DMS 273 (cell line): ENCODE measurements at regions not wholly inside any gene's neighbourhood (a gene's known extent, or its start where the extent isn't known, plus 50 kb on each side); places are given as distances from the start of the nearest gene placed in this dataset.
A peak's percentile ranks its signal among the peaks of the same experiment; 100 is the strongest.

Experiments
- DNase-seq: peaks from one replicate; lab custom pipeline; 2025; ENCODE audit not compliant: unreplicated experiment; lab: John Stamatoyannopoulos, UW

- DNase-seq = no peak
Observed at GRCh38 chr2:62447411-62447810, 58.6 kb downstream of the TMEM17 start.

- no peak for DNase-seq
Observed at GRCh38 chr2:62446491-62446890, 59.5 kb downstream of the TMEM17 start.

- no peak for DNase-seq
Observed at GRCh38 chr2:62443886-62444285, 62.1 kb downstream of the TMEM17 start.

- no peak for DNase-seq
Observed at GRCh38 chr2:62443471-62443870, 62.5 kb downstream of the TMEM17 start.

- DNase-seq = no peak
Observed at GRCh38 chr2:62441824-62442223, 64.2 kb downstream of the TMEM17 start.

GRCh38 chr2:62441421-62441820, 64.6 kb downstream of the TMEM17 start:
- no peak for DNase-seq

- DNase-seq = no peak
Observed at GRCh38 chr2:62440281-62440946, 65.6 kb downstream of the TMEM17 start.

GRCh38 chr2:62439425-62439824, 66.6 kb downstream of the TMEM17 start:
- DNase-seq = no peak

GRCh38 chr2:62437785-62438184, 68.2 kb downstream of the TMEM17 start:
- DNase-seq = no peak

GRCh38 chr2:62435720-62436119, 70.3 kb downstream of the TMEM17 start:
- DNase-seq = no peak

GRCh38 chr2:62432407-62432806, 73.6 kb downstream of the TMEM17 start:
- no peak for DNase-seq

GRCh38 chr2:62431512-62431911, 74.5 kb downstream of the TMEM17 start:
- no peak for DNase-seq

- DNase-seq = no peak
Observed at GRCh38 chr2:62430146-62430545, 75.8 kb downstream of the TMEM17 start.

- DNase-seq = no peak
Observed at GRCh38 chr2:62427146-62427545, 78.8 kb downstream of the TMEM17 start.

- no peak for DNase-seq
Observed at GRCh38 chr2:62426154-62426912, 79.7 kb downstream of the TMEM17 start.

GRCh38 chr2:62425684-62426083, 80.3 kb downstream of the TMEM17 start:
- no peak for DNase-seq

- DNase-seq = no peak
Observed at GRCh38 chr2:62424899-62425298, 81.1 kb downstream of the TMEM17 start.

GRCh38 chr2:62423883-62424458, 82.0 kb downstream of the TMEM17 start:
- DNase-seq = no peak

GRCh38 chr2:62423235-62423634, 82.8 kb downstream of the TMEM17 start:
- DNase-seq = peak; percentile 21

GRCh38 chr2:62415518-62415917, 90.5 kb downstream of the TMEM17 start:
- DNase-seq = no peak

- DNase-seq = no peak
Observed at GRCh38 chr2:62415019-62415431, 91.0 kb downstream of the TMEM17 start.

GRCh38 chr2:62413116-62413663, 92.8 kb downstream of the TMEM17 start:
- DNase-seq = no peak
